Tibial artery (tissue), 4 donors: ENCODE measurements at regions not wholly inside any gene's neighbourhood (a gene's known extent, or its start where the extent isn't known, plus 50 kb on each side); places are given as distances from the start of the nearest gene placed in this dataset.

Experiments
- DNase-seq, 2 donors: peaks; one replicate each; pipeline ENCODE4 v3.0.0-alpha.2; 2019
- H3K27ac ChIP-seq, 2 donors: fragments of 200-600 bp; sonication (generic) in 1 of 2; 1 replicate in 1 of 2; 2 replicates in 1 of 2; pipeline ENCODE4 v1.5.1; 2018 to 2019; ENCODE audit warnings: mild to moderate bottlenecking in 1 of 2
- H3K27me3 ChIP-seq, 2 donors: fragments of 200-600 bp; sonication (generic) in 1 of 2; one replicate each; pipeline versions ENCODE4 v1.5.1 to v1.6.0; 2016 to 2019
- H3K36me3 ChIP-seq, 3 donors: fragments of 200-600 bp; sonication (generic) in 2 of 3; one replicate each; pipeline ENCODE4 v1.5.1; 2016 to 2019; ENCODE audit warnings: mild to moderate bottlenecking in 2 of 3
- H3K4me1 ChIP-seq, 4 donors: fragments of 200-600 bp; sonication (generic) in 2 of 4; 1 replicate in 3 of 4; 2 replicates in 1 of 4; pipeline ENCODE4 v1.5.1; 2016 to 2019
- H3K4me3 ChIP-seq, 2 donors: fragments of 200-600 bp; sonication (generic) in 1 of 2; 1 replicate in 1 of 2; 2 replicates in 1 of 2; pipeline ENCODE4 v1.5.1; 2018 to 2019; ENCODE audit warnings: mild to moderate bottlenecking in 2 of 2
- H3K9me3 ChIP-seq, 3 donors: fragments of 200-600 bp; sonication (generic) in 1 of 3; one replicate each; pipeline ENCODE4 v1.5.1; 2016 to 2019
- intact Hi-C: fragments of 100-400 bp; cut with DNase I; formaldehyde crosslinking; loops from one replicate; pipeline ENCODE4 v1.15.0; 2023; ENCODE audit warnings: low total_unique reads
- TF ChIP-seq, protein P1 (sequence below), 2 experiments: fragments of 200-600 bp in 1 of 2; fragments of 450-650 bp in 1 of 2; IDR thresholded peaks; one replicate each; pipeline ENCODE4 v1.5.1; 2017 to 2019; ENCODE audit warnings: antibody characterized with exemption in 2 of 2, mild to moderate bottlenecking in 1 of 2, moderate library complexity in 1 of 2

DNA sequence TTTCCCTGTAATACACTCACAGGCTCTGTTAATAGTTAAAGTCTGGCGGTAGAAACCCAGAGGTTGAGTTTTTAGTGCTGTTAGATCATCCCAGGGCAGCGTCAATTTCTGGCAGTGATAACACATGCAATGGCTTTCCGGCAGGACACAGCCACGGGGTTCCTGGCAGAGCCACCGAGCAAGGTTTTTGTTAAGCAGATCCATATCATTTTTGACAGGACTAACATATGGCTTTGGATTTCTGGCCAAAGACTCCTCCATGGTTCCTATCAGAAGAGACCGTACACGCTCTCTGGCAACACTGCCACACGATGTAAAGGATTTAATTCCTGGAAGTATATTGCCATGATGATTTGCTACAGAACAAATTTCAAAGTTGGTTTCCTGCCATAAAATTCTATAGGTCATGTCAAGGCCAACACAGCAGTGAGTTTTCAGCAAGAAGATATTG, 854.3 kb downstream of the LRRTM4 start:
- H3K27me3 ChIP-seq: no peaks in the 10 kb centered on the region
- no peaks in the 10 kb centered on the region for H3K4me1 ChIP-seq
- H3K4me3 ChIP-seq: no peak overlapping the region
- H3K27ac ChIP-seq: no peak overlapping the region
- H3K9me3 ChIP-seq: no peaks in the 10 kb centered on the region
- H3K36me3 ChIP-seq: no peaks in the 10 kb centered on the region
- TF ChIP-seq, protein P1, sequence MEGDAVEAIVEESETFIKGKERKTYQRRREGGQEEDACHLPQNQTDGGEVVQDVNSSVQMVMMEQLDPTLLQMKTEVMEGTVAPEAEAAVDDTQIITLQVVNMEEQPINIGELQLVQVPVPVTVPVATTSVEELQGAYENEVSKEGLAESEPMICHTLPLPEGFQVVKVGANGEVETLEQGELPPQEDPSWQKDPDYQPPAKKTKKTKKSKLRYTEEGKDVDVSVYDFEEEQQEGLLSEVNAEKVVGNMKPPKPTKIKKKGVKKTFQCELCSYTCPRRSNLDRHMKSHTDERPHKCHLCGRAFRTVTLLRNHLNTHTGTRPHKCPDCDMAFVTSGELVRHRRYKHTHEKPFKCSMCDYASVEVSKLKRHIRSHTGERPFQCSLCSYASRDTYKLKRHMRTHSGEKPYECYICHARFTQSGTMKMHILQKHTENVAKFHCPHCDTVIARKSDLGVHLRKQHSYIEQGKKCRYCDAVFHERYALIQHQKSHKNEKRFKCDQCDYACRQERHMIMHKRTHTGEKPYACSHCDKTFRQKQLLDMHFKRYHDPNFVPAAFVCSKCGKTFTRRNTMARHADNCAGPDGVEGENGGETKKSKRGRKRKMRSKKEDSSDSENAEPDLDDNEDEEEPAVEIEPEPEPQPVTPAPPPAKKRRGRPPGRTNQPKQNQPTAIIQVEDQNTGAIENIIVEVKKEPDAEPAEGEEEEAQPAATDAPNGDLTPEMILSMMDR (IDR thresholded peaks at IDR 0.05): no peak
- intact Hi-C loops: no loop called here
- no peak for DNase-seq

DNA sequence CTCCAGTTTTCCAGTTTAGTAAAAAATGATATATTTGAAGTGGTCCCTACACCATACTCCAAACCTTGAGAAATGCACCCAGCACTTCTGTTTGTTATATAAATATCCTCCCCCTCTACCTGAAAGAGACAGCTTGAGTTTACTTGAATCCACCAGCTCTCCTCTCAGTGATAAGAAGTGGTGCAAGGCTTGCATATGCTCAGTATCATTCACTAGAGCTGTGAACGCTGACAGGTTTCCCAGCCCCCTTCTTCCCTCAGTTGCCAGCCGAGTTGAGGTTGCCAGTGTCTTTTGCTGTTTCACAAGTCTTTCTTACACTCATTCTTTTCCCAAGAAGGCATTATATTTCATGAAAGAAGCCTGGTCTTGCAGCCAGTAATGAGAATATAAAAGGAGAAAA, 880.0 kb downstream of the LRRTM4 start:
- TF ChIP-seq, protein P1 (IDR thresholded peaks at IDR 0.05): no peak
- Histone ChIP-seq H3K4me1 (no peaks in the 10 kb centered on the region), H3K27ac (no peak overlapping the region), H3K9me3 (no peaks in the 10 kb centered on the region), H3K4me3 (no peak overlapping the region), H3K36me3 (no peaks in the 10 kb centered on the region), H3K27me3 (no peaks in the 10 kb centered on the region)
- intact Hi-C loops: no loop called here
- no peak for DNase-seq

GRCh38 chr2:76641506-76641905, 880.7 kb downstream of the LRRTM4 start:
- Histone ChIP-seq H3K27me3 (no peaks in the 10 kb centered on the region), H3K4me1 (no peaks in the 10 kb centered on the region), H3K36me3 (no peaks in the 10 kb centered on the region), H3K9me3 (no peaks in the 10 kb centered on the region), H3K4me3 (no peak overlapping the region), H3K27ac (no peak overlapping the region)
- DNase-seq: no peak
- TF ChIP-seq, protein P1 (IDR thresholded peaks at IDR 0.05): no peak
- intact Hi-C loops: no loop called here

- TF ChIP-seq, protein P1 (IDR thresholded peaks at IDR 0.05): no peak
- no peaks in the 10 kb centered on the region for H3K36me3 ChIP-seq
- H3K27me3 ChIP-seq: no peaks in the 10 kb centered on the region
- no peaks in the 10 kb centered on the region for H3K9me3 ChIP-seq
- H3K4me1 ChIP-seq: no peaks in the 10 kb centered on the region
- intact Hi-C loops: no loop called here
- no peak overlapping the region for H3K4me3 ChIP-seq
- DNase-seq: no peak
- no peak overlapping the region for H3K27ac ChIP-seq
These were observed 881.3 kb downstream of the LRRTM4 start for GRCh38 chr2:76640905-76641304.

- Histone ChIP-seq H3K9me3 (no peaks in the 10 kb centered on the region), H3K4me1 (no peaks in the 10 kb centered on the region), H3K4me3 (no peak overlapping the region), H3K27ac (no peak overlapping the region), H3K36me3 (no peaks in the 10 kb centered on the region), H3K27me3 (no peaks in the 10 kb centered on the region)
- intact Hi-C loops: no loop called here
- DNase-seq: no peak
- TF ChIP-seq, protein P1 (IDR thresholded peaks at IDR 0.05): no peak
These were observed 883.0 kb downstream of the LRRTM4 start for GRCh38 chr2:76639171-76639680.
